C4-2B (cell line): ENCODE measurements at regions not wholly inside any gene's neighbourhood (a gene's known extent, or its start where the extent isn't known, plus 50 kb on each side); places are given as distances from the start of the nearest gene placed in this dataset.

Experiments
- CTCF ChIP-seq: fragments of 450-650 bp; conservative IDR thresholded peaks from 2 replicates; pipeline ENCODE4 v1.5.1; 2017; ENCODE audit warnings: mild to moderate bottlenecking
- ZFX ChIP-seq: fragments of 450-650 bp; IDR thresholded peaks from 2 replicates; pipeline ENCODE4 v1.6.1; 2017

GRCh38 chr5:23635938-23636337, 128.5 kb downstream of the PRDM9 start:
- TF ChIP-seq CTCF (no peak), ZFX (no peak)
